ENCODE measurements at regions not wholly inside any gene's neighbourhood (a gene's known extent, or its start where the extent isn't known, plus 50 kb on each side); places are given as distances from the start of the nearest gene placed in this dataset.

DNA sequence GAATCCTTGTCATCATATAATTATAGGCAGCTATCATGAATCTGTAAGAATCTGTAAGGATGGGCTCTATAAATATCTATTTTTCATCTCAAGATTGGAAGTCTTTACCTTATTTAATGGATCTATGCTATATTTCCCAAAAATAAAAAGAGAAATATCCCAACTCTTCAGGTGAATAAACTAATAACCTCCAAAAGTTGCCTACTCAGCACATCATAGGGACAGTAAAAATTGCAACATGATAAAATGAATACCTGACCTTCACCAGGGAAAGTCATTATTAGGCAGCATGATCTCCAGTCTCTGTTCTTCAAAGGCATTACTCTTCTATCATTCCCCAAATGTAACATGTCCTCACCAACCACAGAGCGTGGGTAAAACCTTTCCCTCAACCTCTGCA is 277.3 kb downstream of the RAB38 start:
- Histone ChIP-seq H3K9me2 (replicated peaks; ENCODE audit: control insufficient read depth, low read length) (no peaks in the 10 kb centered on the region), H3K4me1 (ENCODE audit: control insufficient read depth, low read length) (no peaks in the 10 kb centered on the region), H3F3A (ENCODE audit: control insufficient read depth, insufficient read depth) (no peaks in the 10 kb centered on the region), H4K20me1 (ENCODE audit: control insufficient read depth, insufficient read depth, low read depth, low read length) (no peaks in the 10 kb centered on the region), H3K4me3 (ENCODE audit: low read length) (no peak overlapping the region), H3K4me2 (ENCODE audit: low read length) (no peak overlapping the region), H3K79me2 (ENCODE audit: control insufficient read depth, low read length) (no peaks in the 10 kb centered on the region), H3K36me3 (ENCODE audit: control insufficient read depth, low read length) (no peaks in the 10 kb centered on the region), H3K9me3 (ENCODE audit: control insufficient read depth, insufficient read depth, low read length) (no peaks in the 10 kb centered on the region), H3K27ac (ENCODE audit: low read depth, low read length) (no peak overlapping the region), H3K27me3 (ENCODE audit: control insufficient read depth, low read length) (no peaks in the 10 kb centered on the region)
- TF ChIP-seq EZH2phosphoT487 (IDR thresholded peaks at IDR 0.05; ENCODE audit: borderline replicate concordance, low read length) = no peak
- TF ChIP-seq, protein P1, sequence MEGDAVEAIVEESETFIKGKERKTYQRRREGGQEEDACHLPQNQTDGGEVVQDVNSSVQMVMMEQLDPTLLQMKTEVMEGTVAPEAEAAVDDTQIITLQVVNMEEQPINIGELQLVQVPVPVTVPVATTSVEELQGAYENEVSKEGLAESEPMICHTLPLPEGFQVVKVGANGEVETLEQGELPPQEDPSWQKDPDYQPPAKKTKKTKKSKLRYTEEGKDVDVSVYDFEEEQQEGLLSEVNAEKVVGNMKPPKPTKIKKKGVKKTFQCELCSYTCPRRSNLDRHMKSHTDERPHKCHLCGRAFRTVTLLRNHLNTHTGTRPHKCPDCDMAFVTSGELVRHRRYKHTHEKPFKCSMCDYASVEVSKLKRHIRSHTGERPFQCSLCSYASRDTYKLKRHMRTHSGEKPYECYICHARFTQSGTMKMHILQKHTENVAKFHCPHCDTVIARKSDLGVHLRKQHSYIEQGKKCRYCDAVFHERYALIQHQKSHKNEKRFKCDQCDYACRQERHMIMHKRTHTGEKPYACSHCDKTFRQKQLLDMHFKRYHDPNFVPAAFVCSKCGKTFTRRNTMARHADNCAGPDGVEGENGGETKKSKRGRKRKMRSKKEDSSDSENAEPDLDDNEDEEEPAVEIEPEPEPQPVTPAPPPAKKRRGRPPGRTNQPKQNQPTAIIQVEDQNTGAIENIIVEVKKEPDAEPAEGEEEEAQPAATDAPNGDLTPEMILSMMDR (IDR thresholded peaks at IDR 0.05; ENCODE audit: low read depth, low read length, poor library complexity, severe bottlenecking) = no peak

DNA sequence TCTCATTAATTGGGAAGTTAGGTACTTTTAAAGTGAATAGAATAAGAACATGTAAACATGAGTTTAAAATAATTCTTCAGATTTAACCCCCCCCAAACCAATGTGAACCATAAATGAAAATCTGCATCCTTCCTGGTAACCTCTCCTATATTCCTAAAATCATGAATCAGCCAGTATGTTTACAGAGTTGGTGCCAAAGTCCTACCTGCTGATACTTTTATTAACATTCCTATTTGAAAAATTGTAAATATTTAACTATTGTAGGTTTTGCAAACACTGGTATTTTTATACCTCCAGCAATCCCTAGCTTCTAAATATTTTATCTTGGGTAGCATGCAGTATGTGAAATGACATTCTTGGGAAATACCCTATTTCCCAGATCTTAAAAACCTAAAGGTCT is 278.2 kb downstream of the RAB38 start:
- no peaks in the 10 kb centered on the region for H3K4me1 ChIP-seq (ENCODE audit: control insufficient read depth, low read length)
- H3K9me3 ChIP-seq (ENCODE audit: control insufficient read depth, insufficient read depth, low read length) = no peaks in the 10 kb centered on the region
- H3K4me3 ChIP-seq (ENCODE audit: low read length) = no peak overlapping the region
- no peaks in the 10 kb centered on the region for H3K9me2 ChIP-seq (replicated peaks; ENCODE audit: control insufficient read depth, low read length)
- H3K4me2 ChIP-seq (ENCODE audit: low read length) = no peak overlapping the region
- H3K27ac ChIP-seq (ENCODE audit: low read depth, low read length) = no peak overlapping the region
- no peaks in the 10 kb centered on the region for H3K79me2 ChIP-seq (ENCODE audit: control insufficient read depth, low read length)
- TF ChIP-seq, protein P1 (IDR thresholded peaks at IDR 0.05; ENCODE audit: low read depth, low read length, poor library complexity, severe bottlenecking) = no peak
- no peak for TF ChIP-seq EZH2phosphoT487 (IDR thresholded peaks at IDR 0.05; ENCODE audit: borderline replicate concordance, low read length)
- H4K20me1 ChIP-seq (ENCODE audit: control insufficient read depth, insufficient read depth, low read depth, low read length) = no peaks in the 10 kb centered on the region
- H3F3A ChIP-seq (ENCODE audit: control insufficient read depth, insufficient read depth) = no peaks in the 10 kb centered on the region
- no peaks in the 10 kb centered on the region for H3K27me3 ChIP-seq (ENCODE audit: control insufficient read depth, low read length)
- no peaks in the 10 kb centered on the region for H3K36me3 ChIP-seq (ENCODE audit: control insufficient read depth, low read length)

DNA sequence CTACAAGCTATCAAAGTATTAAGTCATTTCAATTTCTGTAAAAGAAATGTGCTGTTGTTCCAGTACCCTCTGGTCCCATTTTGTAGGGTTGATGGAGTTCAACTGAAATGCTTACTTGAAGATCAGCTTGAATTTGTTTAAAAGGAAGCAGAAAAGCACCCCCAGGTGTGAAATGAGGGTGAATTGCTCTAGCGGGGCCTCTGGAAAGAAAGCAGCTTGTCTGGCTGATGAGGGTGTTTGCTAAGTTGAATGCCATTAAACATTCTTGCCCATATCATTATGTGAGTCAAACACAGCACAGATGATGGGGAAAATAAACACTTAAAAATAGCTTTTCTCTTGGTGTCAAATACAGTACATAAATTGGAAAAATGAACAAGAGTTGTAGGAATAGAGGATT is 280.3 kb downstream of the RAB38 start:
- Histone ChIP-seq H4K20me1 (ENCODE audit: control insufficient read depth, insufficient read depth, low read depth, low read length) (no peaks in the 10 kb centered on the region), H3K27me3 (ENCODE audit: control insufficient read depth, low read length) (no peaks in the 10 kb centered on the region), H3K4me3 (ENCODE audit: low read length) (no peak overlapping the region), H3F3A (ENCODE audit: control insufficient read depth, insufficient read depth) (no peaks in the 10 kb centered on the region), H3K9me2 (replicated peaks; ENCODE audit: control insufficient read depth, low read length) (no peaks in the 10 kb centered on the region), H3K27ac (ENCODE audit: low read depth, low read length) (no peak overlapping the region), H3K4me2 (ENCODE audit: low read length) (no peak overlapping the region), H3K79me2 (ENCODE audit: control insufficient read depth, low read length) (no peaks in the 10 kb centered on the region), H3K4me1 (ENCODE audit: control insufficient read depth, low read length) (no peaks in the 10 kb centered on the region), H3K9me3 (ENCODE audit: control insufficient read depth, insufficient read depth, low read length) (no peaks in the 10 kb centered on the region), H3K36me3 (ENCODE audit: control insufficient read depth, low read length) (no peaks in the 10 kb centered on the region)
- no peak for TF ChIP-seq EZH2phosphoT487 (IDR thresholded peaks at IDR 0.05; ENCODE audit: borderline replicate concordance, low read length)
- TF ChIP-seq, protein P1 (IDR thresholded peaks at IDR 0.05; ENCODE audit: low read depth, low read length, poor library complexity, severe bottlenecking) = no peak

DNA sequence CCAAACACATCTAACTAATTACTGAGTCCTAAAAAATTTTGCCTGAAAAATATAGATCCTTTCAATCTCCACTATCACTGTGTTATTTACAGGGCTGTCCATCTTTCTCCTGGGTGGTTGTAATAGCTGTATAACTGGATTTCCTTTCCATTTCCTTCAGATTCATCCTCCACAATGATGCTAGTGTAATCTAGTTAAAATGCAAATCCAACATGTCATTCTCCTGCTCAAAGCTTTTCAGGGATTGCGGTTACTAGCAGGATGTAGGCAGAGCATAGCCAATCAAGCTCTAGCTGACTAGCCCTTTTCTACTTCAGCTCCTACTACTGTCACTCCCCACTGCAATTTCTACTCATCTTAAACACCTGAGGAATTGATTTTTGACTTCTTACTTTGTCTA is 283.0 kb downstream of the RAB38 start:
- H3K4me2 ChIP-seq (ENCODE audit: low read length) = no peak overlapping the region
- no peak overlapping the region for H3K27ac ChIP-seq (ENCODE audit: low read depth, low read length)
- H3K36me3 ChIP-seq (ENCODE audit: control insufficient read depth, low read length) = no peaks in the 10 kb centered on the region
- no peak overlapping the region for H3K4me3 ChIP-seq (ENCODE audit: low read length)
- no peaks in the 10 kb centered on the region for H4K20me1 ChIP-seq (ENCODE audit: control insufficient read depth, insufficient read depth, low read depth, low read length)
- H3K27me3 ChIP-seq (ENCODE audit: control insufficient read depth, low read length) = no peaks in the 10 kb centered on the region
- no peaks in the 10 kb centered on the region for H3K4me1 ChIP-seq (ENCODE audit: control insufficient read depth, low read length)
- no peak for TF ChIP-seq EZH2phosphoT487 (IDR thresholded peaks at IDR 0.05; ENCODE audit: borderline replicate concordance, low read length)
- TF ChIP-seq, protein P1 (IDR thresholded peaks at IDR 0.05; ENCODE audit: low read depth, low read length, poor library complexity, severe bottlenecking) = no peak
- H3F3A ChIP-seq (ENCODE audit: control insufficient read depth, insufficient read depth) = no peaks in the 10 kb centered on the region
- no peaks in the 10 kb centered on the region for H3K79me2 ChIP-seq (ENCODE audit: control insufficient read depth, low read length)
- no peaks in the 10 kb centered on the region for H3K9me2 ChIP-seq (replicated peaks; ENCODE audit: control insufficient read depth, low read length)
- no peaks in the 10 kb centered on the region for H3K9me3 ChIP-seq (ENCODE audit: control insufficient read depth, insufficient read depth, low read length)
